Activated CD4-positive, alpha-beta T cell treated with anti-CD3 and anti-CD28 coated beads, Interleukin-2, amount 10 ng/mL, durations not matched to agents 24 days and 14 days (primary cell): ENCODE measurements at regions not wholly inside any gene's neighbourhood (a gene's known extent, or its start where the extent isn't known, plus 50 kb on each side); places are given as distances from the start of the nearest gene placed in this dataset.

Experiments
- DNase-seq: peaks from one replicate; pipeline ENCODE4 v3.0.0; 2022
- H3K27ac Mint-ChIP-seq: one replicate; pipeline ENCODE4 v1.8.0; 2022; ENCODE audit warnings: mild to moderate bottlenecking, mixed read lengths
- H3K27me3 Mint-ChIP-seq: one replicate; pipeline ENCODE4 v1.8.0; 2022; ENCODE audit warnings: mixed read lengths
- H3K36me3 Mint-ChIP-seq: one replicate; pipeline ENCODE4 v1.8.0; 2022; ENCODE audit warnings: low read depth, mild to moderate bottlenecking, mixed read lengths
- H3K4me1 Mint-ChIP-seq: one replicate; pipeline ENCODE4 v1.8.0; 2021; ENCODE audit warnings: mixed read lengths
- H3K4me3 Mint-ChIP-seq: one replicate; pipeline ENCODE4 v1.8.0; 2022; ENCODE audit warnings: mild to moderate bottlenecking, moderate library complexity, mixed read lengths
- H3K9me3 Mint-ChIP-seq: one replicate; pipeline ENCODE4 v1.8.0; 2021; ENCODE audit warnings: mixed read lengths
- intact Hi-C: fragments of 100-400 bp; cut with micrococcal nuclease; formaldehyde crosslinking; loops from one replicate; pipeline ENCODE4 v1.15.1; 2023

- peaks cover 4% of the 10 kb centered on the region for H3K9me3 Mint-ChIP-seq
- no peaks in the 10 kb centered on the region for H3K27me3 Mint-ChIP-seq
- DNase-seq = no peak
- H3K4me3 Mint-ChIP-seq = no peak overlapping the region
- H3K4me1 Mint-ChIP-seq = peaks cover 10% of the 10 kb centered on the region
- no peaks in the 10 kb centered on the region for H3K36me3 Mint-ChIP-seq
- intact Hi-C loops = loop anchor here (5.0 kb wide), 1 partner anchor 45 kb away; no protein-coding TSS in a partner anchor
- H3K27ac Mint-ChIP-seq = no peak overlapping the region
Observed at GRCh38 chr7:136062625-136063325, 85.6 kb upstream of the MTPN start.

- Mint-ChIP-seq H3K36me3 (no peaks in the 10 kb centered on the region), H3K4me1 (peaks cover 10% of the 10 kb centered on the region), H3K9me3 (peaks cover 4% of the 10 kb centered on the region), H3K27me3 (no peaks in the 10 kb centered on the region), H3K4me3 (no peak overlapping the region), H3K27ac (no peak overlapping the region)
- intact Hi-C loops = loop anchor here (5.0 kb wide), 1 partner anchor 44 kb away; no protein-coding TSS in a partner anchor
- DNase-seq = peak; percentile 16
Observed at GRCh38 chr7:136061433-136061832, 84.3 kb upstream of the MTPN start.

- Mint-ChIP-seq H3K4me1 (no peaks in the 10 kb centered on the region), H3K4me3 (no peak overlapping the region), H3K9me3 (peaks cover 7% of the 10 kb centered on the region), H3K27me3 (no peaks in the 10 kb centered on the region), H3K27ac (no peak overlapping the region), H3K36me3 (no peaks in the 10 kb centered on the region)
- intact Hi-C loops = no loop called here
- DNase-seq = no peak
Observed at GRCh38 chr7:136058546-136058945, 81.4 kb upstream of the MTPN start.

GRCh38 chr7:136057509-136057908, 80.3 kb upstream of the MTPN start:
- H3K9me3 Mint-ChIP-seq = peaks cover 7% of the 10 kb centered on the region
- no peaks in the 10 kb centered on the region for H3K36me3 Mint-ChIP-seq
- H3K4me3 Mint-ChIP-seq = no peak overlapping the region
- no peaks in the 10 kb centered on the region for H3K27me3 Mint-ChIP-seq
- H3K4me1 Mint-ChIP-seq = no peaks in the 10 kb centered on the region
- no peak overlapping the region for H3K27ac Mint-ChIP-seq
- intact Hi-C loops = no loop called here
- DNase-seq = peak; percentile 11

GRCh38 chr7:136056651-136057231, 79.6 kb upstream of the MTPN start:
- peak; percentile 13 for DNase-seq
- no peak overlapping the region for H3K27ac Mint-ChIP-seq

GRCh38 chr7:136055266-136055665, 78.1 kb upstream of the MTPN start:
- Mint-ChIP-seq H3K27ac (no peak overlapping the region), H3K27me3 (no peaks in the 10 kb centered on the region), H3K9me3 (peaks cover 7% of the 10 kb centered on the region), H3K4me1 (no peaks in the 10 kb centered on the region), H3K4me3 (no peak overlapping the region), H3K36me3 (no peaks in the 10 kb centered on the region)
- intact Hi-C loops = no loop called here
- DNase-seq = no peak

More at GRCh38 chr7:136056651-136057231, 79.6 kb upstream of the MTPN start:
- Mint-ChIP-seq H3K27me3 (no peaks in the 10 kb centered on the region), H3K36me3 (no peaks in the 10 kb centered on the region), H3K9me3 (peaks cover 7% of the 10 kb centered on the region), H3K4me1 (no peaks in the 10 kb centered on the region), H3K4me3 (no peak overlapping the region)
- intact Hi-C loops = no loop called here

GRCh38 chr7:136053689-136054485, 76.7 kb upstream of the MTPN start:
- Mint-ChIP-seq H3K9me3 (peaks cover 7% of the 10 kb centered on the region), H3K4me3 (no peak overlapping the region), H3K27me3 (no peaks in the 10 kb centered on the region), H3K4me1 (no peaks in the 10 kb centered on the region), H3K36me3 (no peaks in the 10 kb centered on the region), H3K27ac (no peak overlapping the region)
- no peak for DNase-seq
- intact Hi-C loops = no loop called here

- intact Hi-C loops = no loop called here
- H3K4me3 Mint-ChIP-seq = no peak overlapping the region
- H3K36me3 Mint-ChIP-seq = no peaks in the 10 kb centered on the region
- no peak overlapping the region for H3K27ac Mint-ChIP-seq
- DNase-seq = no peak
- H3K27me3 Mint-ChIP-seq = no peaks in the 10 kb centered on the region
- H3K9me3 Mint-ChIP-seq = peaks cover 10% of the 10 kb centered on the region
- no peaks in the 10 kb centered on the region for H3K4me1 Mint-ChIP-seq
Observed at GRCh38 chr7:136051203-136051928, 74.2 kb upstream of the MTPN start.

- H3K27ac Mint-ChIP-seq = no peak overlapping the region
- no peaks in the 10 kb centered on the region for H3K4me1 Mint-ChIP-seq
- H3K9me3 Mint-ChIP-seq = peaks cover 11% of the 10 kb centered on the region
- no peaks in the 10 kb centered on the region for H3K27me3 Mint-ChIP-seq
- intact Hi-C loops = no loop called here
- H3K4me3 Mint-ChIP-seq = no peak overlapping the region
- DNase-seq = no peak
- no peaks in the 10 kb centered on the region for H3K36me3 Mint-ChIP-seq
Observed at GRCh38 chr7:136050462-136050847, 73.3 kb upstream of the MTPN start.

GRCh38 chr7:136049818-136050461, 72.8 kb upstream of the MTPN start:
- no peak for DNase-seq
- no peak overlapping the region for H3K27ac Mint-ChIP-seq
- H3K4me1 Mint-ChIP-seq = no peaks in the 10 kb centered on the region
- H3K36me3 Mint-ChIP-seq = no peaks in the 10 kb centered on the region
- peaks cover 15% of the 10 kb centered on the region for H3K9me3 Mint-ChIP-seq
- H3K27me3 Mint-ChIP-seq = no peaks in the 10 kb centered on the region
- intact Hi-C loops = no loop called here
- H3K4me3 Mint-ChIP-seq = no peak overlapping the region

- Mint-ChIP-seq H3K27ac (no peak overlapping the region), H3K4me3 (no peak overlapping the region), H3K36me3 (no peaks in the 10 kb centered on the region), H3K9me3 (peaks cover 16% of the 10 kb centered on the region), H3K4me1 (no peaks in the 10 kb centered on the region), H3K27me3 (no peaks in the 10 kb centered on the region)
- no peak for DNase-seq
- intact Hi-C loops = no loop called here
Observed at GRCh38 chr7:136049117-136049516, 72.0 kb upstream of the MTPN start.

GRCh38 chr7:136046548-136046947, 69.4 kb upstream of the MTPN start:
- intact Hi-C loops = no loop called here
- no peak overlapping the region for H3K4me3 Mint-ChIP-seq

GRCh38 chr7:136045992-136046391, 68.8 kb upstream of the MTPN start:
- Mint-ChIP-seq H3K4me1 (no peaks in the 10 kb centered on the region), H3K36me3 (no peaks in the 10 kb centered on the region), H3K9me3 (peaks cover 13% of the 10 kb centered on the region), H3K27me3 (no peaks in the 10 kb centered on the region), H3K4me3 (no peak overlapping the region), H3K27ac (no peak overlapping the region)
- intact Hi-C loops = no loop called here
- DNase-seq = no peak

More at GRCh38 chr7:136046548-136046947, 69.4 kb upstream of the MTPN start:
- Mint-ChIP-seq H3K27ac (no peak overlapping the region), H3K36me3 (no peaks in the 10 kb centered on the region), H3K27me3 (no peaks in the 10 kb centered on the region), H3K4me1 (no peaks in the 10 kb centered on the region), H3K9me3 (peaks cover 13% of the 10 kb centered on the region)
- no peak for DNase-seq
